ENCODE measurements at regions not wholly inside any gene's neighbourhood (a gene's known extent, or its start where the extent isn't known, plus 50 kb on each side); places are given as distances from the start of the nearest gene placed in this dataset.

GRCh38 chr6:125534430-125535263, 214.8 kb upstream of the HEY2 start:
- Histone ChIP-seq H3K36me3 (ENCODE audit: insufficient read depth) (no peaks in the 10 kb centered on the region), H3K79me2 (ENCODE audit: insufficient read depth, low read depth) (no peaks in the 10 kb centered on the region), H3K9ac (no peak overlapping the region), H3K27me3 (ENCODE audit: insufficient read depth, low read depth) (no peaks in the 10 kb centered on the region), H4K20me1 (ENCODE audit: insufficient read depth) (no peaks in the 10 kb centered on the region), H3K4me2 (no peak overlapping the region), H3K4me1 (ENCODE audit: low read depth, poor library complexity, severe bottlenecking) (no peaks in the 10 kb centered on the region), H2AFZ (ENCODE audit: low read depth) (no peak overlapping the region), H3K4me3 (IDR thresholded peaks at IDR 0.05; ENCODE audit: insufficient read depth, low read depth, low read length) (no peak overlapping the region), H3K27ac (no peak overlapping the region)
- no peak for TF ChIP-seq CTCF (conservative IDR thresholded peaks at IDR 0.05; ENCODE audit: low read depth, low read length)

- Histone ChIP-seq H2AFZ (ENCODE audit: low read depth) (no peak overlapping the region), H3K27me3 (ENCODE audit: insufficient read depth, low read depth) (no peaks in the 10 kb centered on the region), H3K9ac (no peak overlapping the region), H3K4me1 (ENCODE audit: low read depth, poor library complexity, severe bottlenecking) (no peaks in the 10 kb centered on the region), H3K4me3 (IDR thresholded peaks at IDR 0.05; ENCODE audit: insufficient read depth, low read depth, low read length) (no peak overlapping the region), H3K79me2 (ENCODE audit: insufficient read depth, low read depth) (no peaks in the 10 kb centered on the region), H4K20me1 (ENCODE audit: insufficient read depth) (no peaks in the 10 kb centered on the region), H3K27ac (no peak overlapping the region), H3K4me2 (no peak overlapping the region), H3K36me3 (ENCODE audit: insufficient read depth) (no peaks in the 10 kb centered on the region)
- TF ChIP-seq CTCF (conservative IDR thresholded peaks at IDR 0.05; ENCODE audit: low read depth, low read length) = no peak
These were observed 212.3 kb upstream of the HEY2 start for GRCh38 chr6:125537090-125537489.

GRCh38 chr6:125539892-125540291, 209.5 kb upstream of the HEY2 start:
- no peak overlapping the region for H3K9ac ChIP-seq
- no peaks in the 10 kb centered on the region for H3K36me3 ChIP-seq (ENCODE audit: insufficient read depth)
- TF ChIP-seq CTCF (conservative IDR thresholded peaks at IDR 0.05; ENCODE audit: low read depth, low read length) = no peak
- H3K79me2 ChIP-seq (ENCODE audit: insufficient read depth, low read depth) = no peaks in the 10 kb centered on the region
- no peak overlapping the region for H3K4me2 ChIP-seq
- no peak overlapping the region for H2AFZ ChIP-seq (ENCODE audit: low read depth)
- H3K4me1 ChIP-seq (ENCODE audit: low read depth, poor library complexity, severe bottlenecking) = no peaks in the 10 kb centered on the region
- no peak overlapping the region for H3K27ac ChIP-seq
- H4K20me1 ChIP-seq (ENCODE audit: insufficient read depth) = no peaks in the 10 kb centered on the region
- H3K4me3 ChIP-seq (IDR thresholded peaks at IDR 0.05; ENCODE audit: insufficient read depth, low read depth, low read length) = no peak overlapping the region
- H3K27me3 ChIP-seq (ENCODE audit: insufficient read depth, low read depth) = no peaks in the 10 kb centered on the region

- TF ChIP-seq CTCF (conservative IDR thresholded peaks at IDR 0.05; ENCODE audit: low read depth, low read length) = no peak
- Histone ChIP-seq H3K36me3 (ENCODE audit: insufficient read depth) (no peaks in the 10 kb centered on the region), H3K79me2 (ENCODE audit: insufficient read depth, low read depth) (no peaks in the 10 kb centered on the region)
These were observed 204.6 kb upstream of the HEY2 start for GRCh38 chr6:125544819-125545218.

More at GRCh38 chr6:125544819-125545218, 204.6 kb upstream of the HEY2 start:
- Histone ChIP-seq H3K4me3 (IDR thresholded peaks at IDR 0.05; ENCODE audit: insufficient read depth, low read depth, low read length) (no peak overlapping the region), H3K27me3 (ENCODE audit: insufficient read depth, low read depth) (no peaks in the 10 kb centered on the region), H3K27ac (no peak overlapping the region), H4K20me1 (ENCODE audit: insufficient read depth) (no peaks in the 10 kb centered on the region), H2AFZ (ENCODE audit: low read depth) (no peak overlapping the region), H3K4me2 (no peak overlapping the region), H3K4me1 (ENCODE audit: low read depth, poor library complexity, severe bottlenecking) (no peaks in the 10 kb centered on the region), H3K9ac (no peak overlapping the region)

Measured in KMS-11 (cell line).